SKM-1 treated with dmso at 0.1 percent for 144 hours (cell line): ENCODE measurements at regions not wholly inside any gene's neighbourhood (a gene's known extent, or its start where the extent isn't known, plus 50 kb on each side); places are given as distances from the start of the nearest gene placed in this dataset.

ENCODE experiments used
- DNase-seq: peaks from one replicate; lab custom pipeline; 2025; ENCODE audit not compliant: unreplicated experiment; lab: John Stamatoyannopoulos, UW

- DNase-seq: no peak
Measured at GRCh38 chr10:128520211-128520815, 394.1 kb upstream of the MKI67 start.

GRCh38 chr10:128522551-128523308 is 396.5 kb upstream of the MKI67 start:
- no peak for DNase-seq

- no peak for DNase-seq
Measured at GRCh38 chr10:128525444-128525843, 399.2 kb upstream of the MKI67 start.

GRCh38 chr10:128525936-128526335 is 399.7 kb upstream of the MKI67 start:
- DNase-seq: no peak

- no peak for DNase-seq
Measured at GRCh38 chr10:128526791-128527375, 400.7 kb upstream of the MKI67 start.

GRCh38 chr10:128527711-128528110 is 401.5 kb upstream of the MKI67 start:
- no peak for DNase-seq

GRCh38 chr10:128528167-128528566 is 401.9 kb upstream of the MKI67 start:
- no peak for DNase-seq

- DNase-seq: no peak
Measured at GRCh38 chr10:128528781-128529180, 402.6 kb upstream of the MKI67 start.

GRCh38 chr10:128529225-128529624 is 403.0 kb upstream of the MKI67 start:
- DNase-seq: no peak

GRCh38 chr10:128530301-128530700 is 404.1 kb upstream of the MKI67 start:
- no peak for DNase-seq

- no peak for DNase-seq
Measured at GRCh38 chr10:128530946-128531345, 404.7 kb upstream of the MKI67 start.

GRCh38 chr10:128534686-128535085 is 408.5 kb upstream of the MKI67 start:
- no peak for DNase-seq

GRCh38 chr10:128536259-128536658 is 410.0 kb upstream of the MKI67 start:
- DNase-seq: no peak

GRCh38 chr10:128537834-128538330 is 411.7 kb upstream of the MKI67 start:
- DNase-seq: no peak

GRCh38 chr10:128538671-128539070 is 412.4 kb upstream of the MKI67 start:
- no peak for DNase-seq

GRCh38 chr10:128539510-128540127 is 413.4 kb upstream of the MKI67 start:
- DNase-seq: no peak

GRCh38 chr10:128540128-128540762 is 414.0 kb upstream of the MKI67 start:
- DNase-seq: no peak

- DNase-seq: no peak
Measured at GRCh38 chr10:128540781-128541761, 414.8 kb upstream of the MKI67 start.

GRCh38 chr10:128541926-128542475 is 415.8 kb upstream of the MKI67 start:
- DNase-seq: no peak

- no peak for DNase-seq
Measured at GRCh38 chr10:128542659-128543058, 416.4 kb upstream of the MKI67 start.
